Osteoblast (primary cell): ENCODE measurements at regions not wholly inside any gene's neighbourhood (a gene's known extent, or its start where the extent isn't known, plus 50 kb on each side); places are given as distances from the start of the nearest gene placed in this dataset.

Experiments used
- DNase-seq: peaks from one replicate; pipeline ENCODE4 v3.0.0; 2011; ENCODE audit warnings: low spot score, mixed read lengths; ENCODE audit not compliant: insufficient read length; ENCODE audit errors: missing footprints
- H2AFZ ChIP-seq: 2 replicates; pipeline ENCODE4 v1.6.0; 2011; ENCODE audit warnings: mild to moderate bottlenecking, low read length
- H3K27ac ChIP-seq: 2 replicates; pipeline ENCODE4 v1.5.1; 2011; ENCODE audit warnings: mild to moderate bottlenecking, low read depth, low read length, moderate library complexity
- H3K27me3 ChIP-seq: 2 replicates; pipeline ENCODE4 v1.6.0; 2012; ENCODE audit warnings: mild to moderate bottlenecking, control low read depth, inconsistent platforms, low read length, moderate library complexity; ENCODE audit not compliant: insufficient read depth
- H3K36me3 ChIP-seq: 2 replicates; pipeline ENCODE4 v1.5.1; 2011; ENCODE audit warnings: mild to moderate bottlenecking, low read length, control low read depth, moderate library complexity; ENCODE audit not compliant: insufficient read depth
- H3K4me1 ChIP-seq: 2 replicates; pipeline ENCODE4 v1.5.1; 2011; ENCODE audit warnings: mild to moderate bottlenecking, low read length, control low read depth, moderate library complexity; ENCODE audit not compliant: insufficient read depth
- H3K4me2 ChIP-seq: 2 replicates; pipeline ENCODE4 v1.6.0; 2011; ENCODE audit warnings: mild to moderate bottlenecking, low read length; ENCODE audit not compliant: insufficient read depth
- H3K4me3 ChIP-seq: fragments of 200-600 bp; sonication (generic); 3 replicates; pipeline ENCODE4 v1.5.1; 2012; ENCODE audit warnings: mild to moderate bottlenecking, low read length, inconsistent platforms; ENCODE audit not compliant: insufficient read depth
- H3K79me2 ChIP-seq: 2 replicates; pipeline ENCODE4 v1.6.0; 2012; ENCODE audit warnings: mild to moderate bottlenecking, low read length, control low read depth, inconsistent platforms; ENCODE audit not compliant: insufficient read depth
- H3K9me3 ChIP-seq: 2 replicates; pipeline ENCODE4 v1.5.1; 2011; ENCODE audit warnings: low read depth, low read length, control low read depth
- H4K20me1 ChIP-seq: 2 replicates; pipeline ENCODE4 v1.6.0; 2012; ENCODE audit warnings: mild to moderate bottlenecking, low read length, control low read depth; ENCODE audit not compliant: insufficient read depth
- CTCF ChIP-seq: IDR thresholded peaks from 2 replicates; pipeline ENCODE4 v1.5.1; 2011; ENCODE audit warnings: mild to moderate bottlenecking, low read depth, low read length, moderate library complexity; ENCODE audit errors: extremely low read depth

- H3K4me2 ChIP-seq: no peak overlapping the region
- H3K27me3 ChIP-seq: no peaks in the 10 kb centered on the region
- no peak for DNase-seq
- no peaks in the 10 kb centered on the region for H4K20me1 ChIP-seq
- H3K27ac ChIP-seq: no peak overlapping the region
- H3K4me3 ChIP-seq: no peak overlapping the region
- TF ChIP-seq CTCF: no peak
- H2AFZ ChIP-seq: no peak overlapping the region
- no peaks in the 10 kb centered on the region for H3K4me1 ChIP-seq
- no peaks in the 10 kb centered on the region for H3K9me3 ChIP-seq
- H3K79me2 ChIP-seq: no peaks in the 10 kb centered on the region
- H3K36me3 ChIP-seq: no peaks in the 10 kb centered on the region
These were observed 263.3 kb upstream of the GPRIN3 start for GRCh38 chr4:89570931-89571330.

GRCh38 chr4:89567936-89568335 is 260.3 kb upstream of the GPRIN3 start:
- H4K20me1 ChIP-seq: no peaks in the 10 kb centered on the region
- TF ChIP-seq CTCF: no peak
- H3K36me3 ChIP-seq: no peaks in the 10 kb centered on the region
- no peaks in the 10 kb centered on the region for H3K79me2 ChIP-seq
- no peaks in the 10 kb centered on the region for H3K9me3 ChIP-seq
- H3K4me3 ChIP-seq: no peak overlapping the region
- no peak overlapping the region for H3K27ac ChIP-seq
- H3K4me2 ChIP-seq: no peak overlapping the region
- no peak for DNase-seq
- H3K4me1 ChIP-seq: no peaks in the 10 kb centered on the region
- no peak overlapping the region for H2AFZ ChIP-seq
- no peaks in the 10 kb centered on the region for H3K27me3 ChIP-seq

GRCh38 chr4:89563431-89563830 is 255.8 kb upstream of the GPRIN3 start:
- no peak for TF ChIP-seq CTCF
- no peaks in the 10 kb centered on the region for H3K79me2 ChIP-seq
- H3K4me2 ChIP-seq: no peak overlapping the region
- H3K4me1 ChIP-seq: no peaks in the 10 kb centered on the region
- no peak overlapping the region for H2AFZ ChIP-seq
- no peaks in the 10 kb centered on the region for H3K9me3 ChIP-seq
- no peak overlapping the region for H3K4me3 ChIP-seq
- no peak for DNase-seq
- no peaks in the 10 kb centered on the region for H3K36me3 ChIP-seq
- H3K27ac ChIP-seq: no peak overlapping the region
- no peaks in the 10 kb centered on the region for H4K20me1 ChIP-seq
- H3K27me3 ChIP-seq: no peaks in the 10 kb centered on the region

- Histone ChIP-seq H2AFZ (no peak overlapping the region), H3K4me3 (no peak overlapping the region), H3K36me3 (no peaks in the 10 kb centered on the region), H3K4me2 (no peak overlapping the region), H3K9me3 (no peaks in the 10 kb centered on the region), H4K20me1 (no peaks in the 10 kb centered on the region), H3K4me1 (no peaks in the 10 kb centered on the region), H3K27ac (no peak overlapping the region), H3K27me3 (no peaks in the 10 kb centered on the region), H3K79me2 (no peaks in the 10 kb centered on the region)
- no peak for DNase-seq
- TF ChIP-seq CTCF: no peak
These were observed 255.1 kb upstream of the GPRIN3 start for GRCh38 chr4:89562746-89563145.
